DMS79 treated with DMSO at 0.1 percent for 48 hours (cell line): ENCODE measurements at regions not wholly inside any gene's neighbourhood (a gene's known extent, or its start where the extent isn't known, plus 50 kb on each side); places are given as distances from the start of the nearest gene placed in this dataset.

ENCODE experiments used
- DNase-seq: peaks from one replicate; lab custom pipeline; 2025; lab: John Stamatoyannopoulos, UW

GRCh38 chr3:14336749-14337598 is 65.4 kb upstream of the SLC6A6 start:
- DNase-seq = no peak

GRCh38 chr3:14337828-14338227 is 64.6 kb upstream of the SLC6A6 start:
- DNase-seq = no peak

GRCh38 chr3:14338242-14338641 is 64.2 kb upstream of the SLC6A6 start:
- DNase-seq = no peak

GRCh38 chr3:14338898-14339458 is 63.4 kb upstream of the SLC6A6 start:
- DNase-seq = no peak

GRCh38 chr3:14340960-14341708 is 61.3 kb upstream of the SLC6A6 start:
- no peak for DNase-seq

- no peak for DNase-seq
Observed at GRCh38 chr3:14343338-14344112, 58.9 kb upstream of the SLC6A6 start.

GRCh38 chr3:14344351-14344750 is 58.1 kb upstream of the SLC6A6 start:
- no peak for DNase-seq

- no peak for DNase-seq
Observed at GRCh38 chr3:14345496-14346150, 56.8 kb upstream of the SLC6A6 start.

- no peak for DNase-seq
Observed at GRCh38 chr3:14346191-14346590, 56.2 kb upstream of the SLC6A6 start.

GRCh38 chr3:14346642-14347041 is 55.8 kb upstream of the SLC6A6 start:
- DNase-seq = no peak

GRCh38 chr3:14347110-14347509 is 55.3 kb upstream of the SLC6A6 start:
- DNase-seq = no peak

- DNase-seq = no peak
Observed at GRCh38 chr3:14351617-14352001, 50.8 kb upstream of the SLC6A6 start.

GRCh38 chr3:14352002-14352627 is 50.3 kb upstream of the SLC6A6 start:
- DNase-seq = no peak
